ENCODE measurements at regions not wholly inside any gene's neighbourhood (a gene's known extent, or its start where the extent isn't known, plus 50 kb on each side); places are given as distances from the start of the nearest gene placed in this dataset.

DNA sequence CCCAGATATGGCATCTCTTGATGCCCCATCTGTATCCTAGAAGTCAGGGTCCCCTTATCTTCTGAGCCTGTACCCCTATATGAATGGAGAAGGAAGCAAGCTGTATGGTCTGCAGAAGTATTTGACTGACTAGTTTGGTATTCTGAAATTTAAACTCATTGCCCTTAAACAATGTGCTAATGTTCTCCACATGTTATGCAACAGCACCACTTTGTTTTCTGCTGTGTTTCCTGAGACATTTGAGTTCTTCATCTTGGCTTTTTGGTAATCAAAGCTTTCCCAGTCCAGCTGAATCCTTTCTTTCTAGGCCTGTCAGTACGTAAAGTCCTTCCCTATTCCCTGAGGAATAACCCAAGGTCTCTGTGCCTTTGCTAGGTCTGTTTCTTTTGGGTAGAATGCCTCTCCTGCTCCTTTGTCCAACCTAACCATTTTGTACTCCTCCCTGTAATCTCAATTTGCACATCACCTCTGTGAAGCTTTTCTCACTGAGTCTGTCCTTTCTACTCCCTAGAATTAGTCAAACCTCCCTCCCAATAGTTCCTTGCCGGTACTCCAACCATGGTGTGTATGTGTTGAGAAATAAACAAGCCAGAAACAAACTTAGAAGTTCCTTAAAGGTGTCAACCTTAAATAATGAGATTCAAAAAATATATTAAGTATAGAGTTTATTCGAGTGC lies 72.1 kb upstream of the HSPB3 start:
- TF ChIP-seq CTCF (conservative IDR thresholded peaks at IDR 0.05 in 1 of 2, IDR thresholded peaks at IDR 0.05 in 1 of 2; ENCODE audit: low read depth in 1 of 2, low read length in 2 of 2) (no peak), EZH2 (IDR thresholded peaks at IDR 0.05; ENCODE audit: low read length, missing control alignments) (no peak)
